C4-2B (cell line): ENCODE measurements at regions not wholly inside any gene's neighbourhood (a gene's known extent, or its start where the extent isn't known, plus 50 kb on each side); places are given as distances from the start of the nearest gene placed in this dataset.

Experiments used
- H3K27ac ChIP-seq: fragments of 450-650 bp; 2 replicates; pipeline ENCODE4 v1.5.1; 2017
- ZFX ChIP-seq: fragments of 450-650 bp; IDR thresholded peaks from 2 replicates; pipeline ENCODE4 v1.6.1; 2017
- TF ChIP-seq, protein P1 (sequence below): fragments of 450-650 bp; conservative IDR thresholded peaks from 2 replicates; pipeline ENCODE4 v1.5.1; 2017; ENCODE audit warnings: mild to moderate bottlenecking

DNA sequence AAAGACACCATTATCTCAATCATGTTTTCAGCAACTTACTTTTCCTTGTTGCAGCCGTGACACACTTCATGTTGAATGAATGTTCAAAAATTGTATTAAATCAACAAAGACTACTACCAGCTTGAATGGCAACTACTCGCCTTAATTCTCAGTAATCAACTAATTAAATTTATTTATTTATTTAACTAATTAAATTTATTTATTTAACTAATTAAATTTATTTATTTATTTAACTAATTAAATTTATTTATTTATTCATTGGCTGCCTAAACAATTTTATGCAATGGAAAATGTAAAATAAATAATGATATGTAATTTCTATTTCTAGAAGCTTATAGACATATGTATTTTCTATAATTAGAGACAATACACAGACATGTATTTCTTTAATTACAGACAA is 435.4 kb downstream of the GPAM start:
- H3K27ac ChIP-seq = no peak overlapping the region
- TF ChIP-seq, protein P1, sequence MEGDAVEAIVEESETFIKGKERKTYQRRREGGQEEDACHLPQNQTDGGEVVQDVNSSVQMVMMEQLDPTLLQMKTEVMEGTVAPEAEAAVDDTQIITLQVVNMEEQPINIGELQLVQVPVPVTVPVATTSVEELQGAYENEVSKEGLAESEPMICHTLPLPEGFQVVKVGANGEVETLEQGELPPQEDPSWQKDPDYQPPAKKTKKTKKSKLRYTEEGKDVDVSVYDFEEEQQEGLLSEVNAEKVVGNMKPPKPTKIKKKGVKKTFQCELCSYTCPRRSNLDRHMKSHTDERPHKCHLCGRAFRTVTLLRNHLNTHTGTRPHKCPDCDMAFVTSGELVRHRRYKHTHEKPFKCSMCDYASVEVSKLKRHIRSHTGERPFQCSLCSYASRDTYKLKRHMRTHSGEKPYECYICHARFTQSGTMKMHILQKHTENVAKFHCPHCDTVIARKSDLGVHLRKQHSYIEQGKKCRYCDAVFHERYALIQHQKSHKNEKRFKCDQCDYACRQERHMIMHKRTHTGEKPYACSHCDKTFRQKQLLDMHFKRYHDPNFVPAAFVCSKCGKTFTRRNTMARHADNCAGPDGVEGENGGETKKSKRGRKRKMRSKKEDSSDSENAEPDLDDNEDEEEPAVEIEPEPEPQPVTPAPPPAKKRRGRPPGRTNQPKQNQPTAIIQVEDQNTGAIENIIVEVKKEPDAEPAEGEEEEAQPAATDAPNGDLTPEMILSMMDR = no peak
- TF ChIP-seq ZFX = no peak

DNA sequence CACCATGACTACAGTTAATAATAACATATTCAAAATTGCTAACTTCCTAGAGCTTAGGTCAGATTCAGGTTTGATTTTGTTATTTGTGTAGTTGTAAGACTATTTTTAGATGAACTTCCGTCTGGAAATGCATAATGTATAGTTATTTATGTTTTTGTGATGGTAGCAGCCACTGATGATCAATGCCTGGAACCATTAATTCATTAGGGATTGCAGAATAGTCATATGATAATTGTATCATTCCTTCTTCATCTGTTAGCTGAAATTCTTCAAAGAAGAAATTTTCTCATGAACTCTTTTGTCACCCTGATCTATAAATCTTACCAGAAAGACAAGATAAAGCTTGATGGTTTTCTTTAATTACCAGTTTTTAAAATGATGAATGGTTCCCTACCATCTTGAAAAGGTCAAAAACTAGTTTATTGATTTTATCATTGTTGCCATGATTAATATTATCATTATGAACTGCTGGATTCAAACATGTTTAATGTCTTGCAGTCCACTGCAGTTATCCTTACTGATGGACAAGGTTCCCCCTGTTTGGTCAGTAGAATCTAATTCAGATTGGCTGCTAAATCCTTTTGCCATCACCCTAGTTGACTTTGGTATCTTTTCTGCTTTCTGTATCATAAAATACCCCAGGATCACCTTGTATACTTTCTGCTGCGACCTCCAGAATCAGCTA is 433.3 kb downstream of the GPAM start:
- no peak overlapping the region for H3K27ac ChIP-seq
- TF ChIP-seq, protein P1 = no peak
- TF ChIP-seq ZFX = no peak

DNA sequence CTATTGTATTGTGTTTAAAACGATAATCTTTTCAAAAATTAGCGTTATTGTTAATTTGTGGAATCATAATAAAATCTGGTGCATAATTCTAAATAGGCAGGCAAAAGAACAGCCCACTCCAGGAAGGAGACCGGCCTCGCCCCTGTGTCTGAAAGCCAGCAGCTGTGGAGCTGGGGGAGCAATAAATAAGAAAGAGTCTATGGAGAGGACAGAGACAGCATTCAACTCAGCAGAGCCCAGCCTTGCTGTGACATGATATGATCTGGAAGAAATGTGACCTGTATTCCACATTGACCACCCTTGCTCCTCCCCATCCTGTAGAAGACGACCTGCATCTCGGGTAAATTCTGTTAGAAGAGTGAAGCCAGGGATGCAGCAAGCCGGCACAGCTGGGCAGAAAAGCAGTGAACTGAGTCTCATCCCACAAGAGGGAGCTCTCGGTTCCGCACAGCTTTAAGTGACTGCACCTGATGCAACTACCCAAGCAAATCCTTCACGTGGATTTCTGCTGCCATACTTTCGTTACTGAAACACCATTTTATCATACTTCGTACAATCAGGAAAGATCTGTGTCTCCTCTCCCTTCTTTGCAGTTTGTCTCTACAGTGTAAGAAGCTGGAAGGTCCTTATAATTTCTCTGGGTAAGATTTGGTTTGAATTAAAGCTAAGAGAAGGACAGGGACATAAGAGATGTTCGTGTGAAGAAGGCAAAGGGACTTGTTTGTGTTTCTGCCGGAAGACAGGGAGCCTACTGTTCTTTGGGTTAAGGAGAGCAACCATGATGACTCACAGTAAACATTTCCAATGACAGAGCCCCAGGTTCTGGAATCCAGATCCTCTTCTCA is 427.1 kb downstream of the GPAM start:
- no peak overlapping the region for H3K27ac ChIP-seq
- TF ChIP-seq, protein P1 = peak; percentile 88
- TF ChIP-seq ZFX = no peak

DNA sequence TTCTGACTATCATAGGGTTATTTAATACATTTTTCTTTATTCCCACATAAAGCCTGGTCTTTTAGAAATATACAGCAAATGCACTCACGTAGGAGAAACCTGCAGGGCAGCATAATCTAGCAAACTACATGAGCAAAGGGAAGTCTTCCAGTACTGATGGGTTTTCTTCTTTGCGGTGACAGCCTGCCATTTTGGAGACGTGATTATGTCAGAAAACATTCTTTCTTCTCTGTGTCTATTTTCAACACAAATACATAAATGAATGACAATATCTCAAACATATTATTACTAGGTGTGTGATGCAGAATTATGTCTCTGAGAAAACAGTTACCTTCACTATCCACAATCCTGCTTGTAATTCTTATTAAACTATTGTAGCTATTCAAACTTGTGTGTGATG is 425.0 kb downstream of the GPAM start:
- H3K27ac ChIP-seq = no peak overlapping the region
- TF ChIP-seq, protein P1 = no peak
- TF ChIP-seq ZFX = no peak

DNA sequence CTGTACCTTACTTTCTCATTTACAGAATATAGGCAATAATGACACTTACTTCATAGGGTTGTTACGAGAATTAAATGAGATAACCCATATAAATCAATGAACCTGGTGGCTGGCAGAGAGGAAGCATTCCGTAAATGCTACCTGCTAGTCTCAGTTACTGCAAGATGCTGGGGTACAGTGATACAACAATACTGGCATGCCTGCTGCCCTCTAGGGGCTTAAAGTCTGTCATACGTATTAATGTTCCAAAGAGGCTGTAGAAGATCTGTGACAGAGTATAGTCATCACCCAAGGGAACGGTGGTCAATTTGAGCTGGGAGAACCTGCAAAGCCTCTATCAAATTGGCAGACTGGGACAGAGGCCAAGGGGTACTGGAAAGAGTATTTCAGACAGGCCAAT is 421.5 kb downstream of the GPAM start:
- TF ChIP-seq, protein P1 = peak; percentile 17; the same call in 1 of the 2 replicates
- no peak for TF ChIP-seq ZFX
- H3K27ac ChIP-seq = no peak overlapping the region; the same call in 1 of the 2 replicates

DNA sequence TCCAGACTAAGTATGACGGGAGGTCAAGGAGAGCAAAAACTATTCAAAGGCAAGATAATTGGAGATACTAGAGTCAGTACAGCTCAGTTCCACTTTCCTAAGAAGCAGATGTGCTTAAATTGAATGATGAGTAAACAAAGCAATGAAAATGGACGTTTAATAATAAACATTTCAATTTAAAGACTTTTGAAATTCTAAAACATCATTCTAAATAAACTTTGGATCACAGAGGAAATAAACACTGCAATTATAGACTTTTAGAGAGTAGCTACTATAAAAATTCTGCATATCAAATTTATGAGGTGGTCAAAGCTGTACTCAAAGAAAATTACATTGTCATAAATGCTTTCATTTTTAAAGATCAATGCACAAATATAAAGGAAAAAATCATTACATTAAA is 418.3 kb downstream of the GPAM start:
- H3K27ac ChIP-seq = no peak overlapping the region
- no peak for TF ChIP-seq ZFX
- TF ChIP-seq, protein P1 = no peak

DNA sequence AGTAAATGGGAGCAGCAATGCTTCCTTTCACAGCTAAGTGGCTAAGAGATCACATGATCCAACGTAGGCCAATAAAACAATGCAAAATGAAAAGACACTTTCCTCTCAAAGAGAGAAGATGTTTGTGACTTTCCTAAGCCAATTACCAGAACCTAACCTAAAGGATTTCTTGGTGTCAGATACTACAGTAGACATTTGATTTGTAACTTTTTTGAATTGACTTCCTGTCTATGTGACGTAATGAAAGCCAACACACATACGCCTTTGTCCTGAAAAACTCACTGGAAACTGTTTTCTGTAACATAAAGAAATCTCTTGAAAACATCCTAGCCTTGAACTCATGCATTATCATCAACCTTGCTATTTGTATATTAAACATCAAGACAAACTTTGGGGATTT is 417.1 kb downstream of the GPAM start:
- TF ChIP-seq ZFX = no peak
- TF ChIP-seq, protein P1 = no peak
- H3K27ac ChIP-seq = no peak overlapping the region
